ENCODE measurements at regions not wholly inside any gene's neighbourhood (a gene's known extent, or its start where the extent isn't known, plus 50 kb on each side); places are given as distances from the start of the nearest gene placed in this dataset.

- H3K9me3 ChIP-seq: peaks cover 3% of the 10 kb centered on the region
- no peak overlapping the region for H3K27ac ChIP-seq
- DNase-seq (ENCODE audit: low spot score in 2 of 2): no peak
- no peaks in the 10 kb centered on the region for H3K36me3 ChIP-seq
- no peak overlapping the region for H3K4me3 ChIP-seq
- H3K4me1 ChIP-seq: no peaks in the 10 kb centered on the region
- H3K27me3 ChIP-seq: no peaks in the 10 kb centered on the region
- TF ChIP-seq CTCF (IDR thresholded peaks at IDR 0.05) (no peak), POLR2AphosphoS5 (IDR thresholded peaks at IDR 0.05) (no peak), EP300 (IDR thresholded peaks at IDR 0.05) (no peak), POLR2A (IDR thresholded peaks at IDR 0.05) (no peak)
Measured at GRCh38 chr9:13395156-13395555, 115.7 kb upstream of the MPDZ start.

DNA sequence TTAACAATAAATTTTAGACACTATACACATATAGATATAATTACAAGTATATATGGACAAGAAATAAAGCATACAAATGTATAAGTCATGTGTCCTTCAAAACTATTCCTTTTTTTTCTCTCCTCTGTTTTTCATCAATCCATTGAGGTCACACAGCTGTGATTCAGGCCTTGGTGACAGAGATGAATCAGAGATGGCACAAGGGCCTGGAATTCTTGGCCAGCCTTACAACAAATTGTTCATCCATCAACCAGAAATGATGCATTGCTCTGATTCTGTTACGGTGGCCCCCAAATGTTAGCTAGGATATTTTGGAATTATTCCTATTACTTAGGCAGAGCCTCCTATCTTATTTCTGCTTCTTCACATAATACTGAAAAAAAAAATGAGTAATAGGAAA is 108.7 kb upstream of the MPDZ start:
- 28% methylated on average over 1 of the region's 1 CpG for WGBS
- H3K4me3 ChIP-seq: no peak overlapping the region
- TF ChIP-seq EP300 (IDR thresholded peaks at IDR 0.05): no peak
- no peak for TF ChIP-seq CTCF (IDR thresholded peaks at IDR 0.05)
- TF ChIP-seq POLR2AphosphoS5 (IDR thresholded peaks at IDR 0.05): no peak
- TF ChIP-seq POLR2A (IDR thresholded peaks at IDR 0.05): no peak
- peak overlapping the region; percentile 90 for H3K27ac ChIP-seq
- H3K36me3 ChIP-seq: no peaks in the 10 kb centered on the region
- H3K4me1 ChIP-seq: peaks cover 3% of the 10 kb centered on the region
- no peaks in the 10 kb centered on the region for H3K27me3 ChIP-seq
- peak in 1 of 2 donors; percentile 78 for DNase-seq (ENCODE audit: low spot score in 2 of 2)
- peaks cover 3% of the 10 kb centered on the region for H3K9me3 ChIP-seq

- H3K4me3 ChIP-seq: no peak overlapping the region
- H3K27ac ChIP-seq: peak overlapping the region; percentile 90
- H3K4me1 ChIP-seq: peaks cover 3% of the 10 kb centered on the region
- H3K36me3 ChIP-seq: no peaks in the 10 kb centered on the region
- H3K27me3 ChIP-seq: no peaks in the 10 kb centered on the region
- 67% methylated on average over 3 of the region's 3 CpGs for WGBS
- peaks cover 3% of the 10 kb centered on the region for H3K9me3 ChIP-seq
- TF ChIP-seq EP300 (IDR thresholded peaks at IDR 0.05) (no peak), POLR2AphosphoS5 (IDR thresholded peaks at IDR 0.05) (no peak), POLR2A (IDR thresholded peaks at IDR 0.05) (no peak), CTCF (IDR thresholded peaks at IDR 0.05) (no peak)
- no peak for DNase-seq (ENCODE audit: low spot score in 2 of 2)
Measured at GRCh38 chr9:13387734-13388067, 108.2 kb upstream of the MPDZ start.

DNA sequence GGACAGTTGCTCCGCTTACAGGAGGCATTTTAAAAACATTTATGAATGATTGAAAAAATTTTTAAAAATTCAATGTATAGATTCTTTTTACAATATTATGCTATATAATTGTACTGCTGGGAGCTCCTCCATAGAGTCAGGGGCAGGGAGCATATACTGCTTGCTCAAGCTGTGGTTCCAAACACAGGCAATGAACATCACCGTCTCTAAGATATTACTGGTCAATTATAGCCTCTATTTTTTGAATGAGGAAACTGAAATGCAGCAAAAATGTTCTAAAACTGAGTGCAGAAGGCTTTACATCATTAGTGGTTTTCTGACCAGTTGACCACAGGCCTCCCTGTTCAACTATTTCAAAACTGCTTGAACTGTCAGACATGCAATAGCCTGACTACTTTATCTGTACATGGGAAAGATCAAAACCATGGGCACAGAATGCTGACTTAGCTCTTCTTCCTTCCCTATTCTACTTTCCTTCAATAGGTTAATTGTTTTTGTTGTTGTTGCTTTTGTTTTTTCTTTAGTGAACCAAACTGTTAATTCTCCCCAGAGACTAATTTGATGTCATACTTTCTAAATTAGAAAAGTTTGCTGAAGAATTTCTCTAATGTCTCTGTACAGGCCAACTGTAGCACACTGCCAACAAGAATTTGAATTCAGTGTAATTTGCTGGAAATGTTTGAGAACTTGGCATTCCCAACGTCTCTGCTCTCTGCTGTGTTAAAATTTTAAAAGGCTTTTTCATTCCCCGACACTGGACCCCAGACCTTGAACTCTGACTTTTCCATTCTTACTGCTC is 107.6 kb upstream of the MPDZ start:
- DNase-seq (ENCODE audit: low spot score in 2 of 2): no peak
- Histone ChIP-seq H3K4me3 (no peak overlapping the region), H3K36me3 (no peaks in the 10 kb centered on the region), H3K9me3 (peaks cover 3% of the 10 kb centered on the region), H3K27ac (peak overlapping the region; percentile 90), H3K27me3 (no peaks in the 10 kb centered on the region), H3K4me1 (peaks cover 3% of the 10 kb centered on the region)
- TF ChIP-seq EP300 (IDR thresholded peaks at IDR 0.05) (no peak), CTCF (IDR thresholded peaks at IDR 0.05) (no peak), POLR2A (IDR thresholded peaks at IDR 0.05) (no peak), POLR2AphosphoS5 (IDR thresholded peaks at IDR 0.05) (peak in 1 of 3 donors; percentile 19)
- WGBS: 64% methylated on average over 4 of the region's 4 CpGs

GRCh38 chr9:13386316-13386715 is 106.8 kb upstream of the MPDZ start:
- TF ChIP-seq POLR2AphosphoS5 (IDR thresholded peaks at IDR 0.05): no peak
- TF ChIP-seq EP300 (IDR thresholded peaks at IDR 0.05): no peak
- TF ChIP-seq CTCF (IDR thresholded peaks at IDR 0.05): no peak
- no peak for TF ChIP-seq POLR2A (IDR thresholded peaks at IDR 0.05)
- Histone ChIP-seq H3K9me3 (no peaks in the 10 kb centered on the region), H3K36me3 (no peaks in the 10 kb centered on the region), H3K4me1 (peaks cover 3% of the 10 kb centered on the region), H3K4me3 (no peak overlapping the region), H3K27me3 (no peaks in the 10 kb centered on the region), H3K27ac (peak overlapping the region; percentile 80)
- DNase-seq (ENCODE audit: low spot score in 2 of 2): no peak
- WGBS: 75% methylated on average over 2 of the region's 2 CpGs

Data from suprapubic skin (tissue), 4 donors.